ENCODE measurements at regions not wholly inside any gene's neighbourhood (a gene's known extent, or its start where the extent isn't known, plus 50 kb on each side); places are given as distances from the start of the nearest gene placed in this dataset.
"Not testable (repeated sequence)": the region's sequence is repeated elsewhere in the genome, so short reads cannot be mapped to it uniquely, and the experiment has no call there.

- TF ChIP-seq POLR2A (IDR thresholded peaks at IDR 0.05) = no peak
- Histone ChIP-seq H3K36me3 (replicated peaks in 1 of 2; ENCODE audit: insufficient read depth in 1 of 2, low read depth in 2 of 2) (no peaks in the 10 kb centered on the region), H3K4me3 (no peak overlapping the region), H3K4me1 (peaks cover 18% of the 10 kb centered on the region), H3K27me3 (no peaks in the 10 kb centered on the region), H3K27ac (no peak overlapping the region), H3K9me3 (no peaks in the 10 kb centered on the region)
- intact Hi-C loops (cut with DNase I) = no loop called here
- DNase-seq (no peak), ATAC-seq (no peak)
- 64 to 81% methylated on average over 3 of the region's 3 CpGs for WGBS, 2 donors
Measured at GRCh38 chr22:22754268-22754657, 109.8 kb downstream of the GGTLC2 start.

DNA sequence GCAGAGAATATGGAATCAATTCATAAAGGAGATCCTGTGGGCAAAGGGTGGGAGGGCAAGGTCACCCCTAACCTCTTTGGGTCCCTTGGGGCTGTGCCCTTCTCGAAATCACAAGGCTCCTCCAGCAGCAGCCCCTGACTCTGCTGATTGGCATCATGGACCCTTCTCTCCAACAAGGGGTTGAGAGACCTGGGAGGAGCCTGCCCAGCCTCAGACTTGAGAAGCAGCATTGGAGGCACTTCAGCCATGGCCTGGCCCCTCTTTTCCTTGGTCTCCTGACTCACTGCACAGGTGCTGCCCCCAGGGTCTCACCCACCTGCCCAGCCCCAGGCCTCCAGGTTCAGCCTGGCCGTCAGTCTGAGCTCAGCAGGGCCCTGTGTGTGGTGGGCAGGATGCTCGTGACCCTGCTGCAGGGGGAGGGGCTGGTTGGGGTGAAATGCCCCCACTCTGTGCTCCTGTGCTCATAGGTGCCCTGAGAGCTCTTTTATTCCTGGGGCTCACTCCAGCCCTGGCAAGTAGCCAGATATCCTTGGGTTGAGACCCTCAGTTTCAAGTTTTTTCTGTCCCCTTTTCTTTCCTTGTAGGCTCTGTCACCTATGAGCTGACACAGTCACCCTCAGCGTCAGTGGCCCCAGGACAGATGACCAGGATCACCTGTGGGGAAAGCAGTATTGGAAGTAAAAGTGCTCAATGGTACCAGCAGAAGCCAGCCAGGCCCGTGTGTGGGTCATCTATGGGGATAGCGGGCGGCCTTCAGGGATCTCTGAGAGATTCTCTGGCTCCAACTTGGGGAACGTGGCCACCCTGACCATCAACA is 110.8 kb downstream of the GGTLC2 start:
- Histone ChIP-seq H3K27ac (no peak overlapping the region), H3K27me3 (no peaks in the 10 kb centered on the region), H3K9me3 (no peaks in the 10 kb centered on the region), H3K4me1 (peaks cover 18% of the 10 kb centered on the region), H3K36me3 (replicated peaks in 1 of 2; ENCODE audit: insufficient read depth in 1 of 2, low read depth in 2 of 2) (no peaks in the 10 kb centered on the region), H3K4me3 (no peak overlapping the region)
- no peak for ATAC-seq
- intact Hi-C loops (cut with DNase I) = no loop called here
- no peak for DNase-seq
- WGBS, 2 donors = 61 to 64% methylated on average over 7 to 8 of the region's 8 CpGs
- TF ChIP-seq CTCF (IDR thresholded peaks at IDR 0.05) = no peak
- no peak for TF ChIP-seq POLR2A (IDR thresholded peaks at IDR 0.05)

GRCh38 chr22:22755778-22756100 is 111.3 kb downstream of the GGTLC2 start:
- ATAC-seq = no peak
- Histone ChIP-seq H3K4me1 (peaks cover 18% of the 10 kb centered on the region), H3K36me3 (replicated peaks in 1 of 2; ENCODE audit: insufficient read depth in 1 of 2, low read depth in 2 of 2) (no peaks in the 10 kb centered on the region), H3K27me3 (no peaks in the 10 kb centered on the region), H3K9me3 (no peaks in the 10 kb centered on the region), H3K4me3 (no peak overlapping the region), H3K27ac (no peak overlapping the region)
- DNase-seq = no peak
- intact Hi-C loops (cut with DNase I) = no loop called here
- no peak for TF ChIP-seq POLR2A (IDR thresholded peaks at IDR 0.05)
- no peak for TF ChIP-seq CTCF (IDR thresholded peaks at IDR 0.05)

- Histone ChIP-seq H3K4me1 (peaks cover 18% of the 10 kb centered on the region), H3K4me3 (no peak overlapping the region), H3K9me3 (no peaks in the 10 kb centered on the region), H3K27ac (no peak overlapping the region), H3K36me3 (replicated peaks in 1 of 2; ENCODE audit: insufficient read depth in 1 of 2, low read depth in 2 of 2) (no peaks in the 10 kb centered on the region), H3K27me3 (no peaks in the 10 kb centered on the region)
- ATAC-seq (no peak), DNase-seq (no peak)
- TF ChIP-seq POLR2A (IDR thresholded peaks at IDR 0.05) = no peak
- TF ChIP-seq CTCF (IDR thresholded peaks at IDR 0.05) = no peak
- intact Hi-C loops (cut with DNase I) = no loop called here
- 55 to 66% methylated on average over 3 of the region's 3 CpGs for WGBS, 2 donors
Measured at GRCh38 chr22:22756109-22756508, 111.7 kb downstream of the GGTLC2 start.

- whole genome bisulfite sequencing, 2 donors = 45 to 66% methylated on average over 2 to 3 of the region's 3 CpGs
Measured at GRCh38 chr22:22756551-22757201, 112.3 kb downstream of the GGTLC2 start.

GRCh38 chr22:22758101-22758807 is 113.8 kb downstream of the GGTLC2 start:
- H3K27ac ChIP-seq; ATAC-seq; H3K4me3 ChIP-seq; H3K36me3 ChIP-seq (replicated peaks in 1 of 2; ENCODE audit: insufficient read depth in 1 of 2, low read depth in 2 of 2); H3K9me3 ChIP-seq; DNase-seq; intact Hi-C loops (cut with DNase I); H3K27me3 ChIP-seq: not testable (repeated sequence)
- WGBS, 2 donors = 42 to 80% methylated on average over 2 to 5 of the region's 6 CpGs
- peaks cover 11% of the 10 kb centered on the region for H3K4me1 ChIP-seq

More at GRCh38 chr22:22756551-22757201, 112.3 kb downstream of the GGTLC2 start:
- intact Hi-C loops (cut with DNase I); H3K36me3 ChIP-seq (replicated peaks in 1 of 2; ENCODE audit: insufficient read depth in 1 of 2, low read depth in 2 of 2); H3K27ac ChIP-seq; H3K27me3 ChIP-seq; H3K4me3 ChIP-seq; H3K9me3 ChIP-seq; DNase-seq; ATAC-seq: not testable (repeated sequence)
- H3K4me1 ChIP-seq = peaks cover 18% of the 10 kb centered on the region
